Natural killer cell treated with Interleukin-12 subunit alpha and Interleukin-12 subunit beta and Interleukin-15 and Interleukin-18, amount 100 ng/mL, for 72 hours (primary cell): ENCODE measurements at regions not wholly inside any gene's neighbourhood (a gene's known extent, or its start where the extent isn't known, plus 50 kb on each side); places are given as distances from the start of the nearest gene placed in this dataset.

Source experiments
- ATAC-seq, 2 donors: fragments of 150-1000 bp; cut with Tn5 transposase in 1 of 2; sonication (Bioruptor Pico), chemical (Tn5 transposase) in 1 of 2; 2 replicates each; pipeline ENCODE4 v1.10.0; 2021
- DNase-seq: peaks from one replicate; pipeline ENCODE4 v3.0.0; 2022; ENCODE audit warnings: low spot score
- H3K27ac Mint-ChIP-seq, 2 donors: 1 replicate in 1 of 2; 2 replicates in 1 of 2; pipeline ENCODE4 v1.8.0; 2022; ENCODE audit warnings: mixed read lengths in 2 of 2, mild to moderate bottlenecking in 1 of 2, moderate library complexity in 1 of 2
- H3K27me3 Mint-ChIP-seq, 2 donors: 1 replicate in 1 of 2; 2 replicates in 1 of 2; pipeline ENCODE4 v1.8.0; 2022; ENCODE audit warnings: mixed read lengths in 2 of 2
- H3K36me3 Mint-ChIP-seq: one replicate; pipeline ENCODE4 v1.8.0; 2022; ENCODE audit warnings: mixed read lengths
- H3K4me1 Mint-ChIP-seq, 2 donors: 1 replicate in 1 of 2; 2 replicates in 1 of 2; pipeline ENCODE4 v1.8.0; 2022; ENCODE audit warnings: low read depth in 2 of 2, mixed read lengths in 2 of 2, mild to moderate bottlenecking in 1 of 2
- H3K4me3 Mint-ChIP-seq: one replicate; pipeline ENCODE4 v1.8.0; 2022; ENCODE audit warnings: mixed read lengths
- H3K9me3 Mint-ChIP-seq: 2 replicates; pipeline ENCODE4 v1.8.0; 2022; ENCODE audit warnings: mixed read lengths

DNA sequence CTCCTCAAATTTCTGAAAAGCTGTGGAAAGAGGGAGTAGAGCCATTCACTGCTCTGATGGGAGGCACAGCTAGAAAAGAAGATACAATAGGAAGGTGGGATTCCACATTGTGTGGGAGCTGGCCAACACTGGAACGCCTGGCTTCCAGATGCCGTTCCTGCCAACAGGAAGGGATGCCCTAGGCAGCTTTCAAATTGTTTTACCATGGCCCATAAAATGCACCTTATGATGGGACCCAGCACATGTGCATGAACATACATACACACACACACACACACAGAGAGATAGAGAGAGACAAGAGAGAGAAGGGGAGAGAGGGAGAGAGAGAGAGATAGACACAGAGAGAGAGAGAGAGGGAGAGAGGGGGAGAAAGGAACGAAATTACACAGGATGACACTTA is 86.1 kb upstream of the BZW1 start:
- Mint-ChIP-seq H3K4me3 (no peak overlapping the region), H3K9me3 (no peaks in the 10 kb centered on the region), H3K27ac (no peak overlapping the region), H3K27me3 (peaks cover 6 to 13% of the 10 kb centered on the region in 2 donors), H3K36me3 (no peaks in the 10 kb centered on the region), H3K4me1 (peaks cover 7 to 12% of the 10 kb centered on the region in 2 donors)
- no peak for ATAC-seq
- no peak for DNase-seq

DNA sequence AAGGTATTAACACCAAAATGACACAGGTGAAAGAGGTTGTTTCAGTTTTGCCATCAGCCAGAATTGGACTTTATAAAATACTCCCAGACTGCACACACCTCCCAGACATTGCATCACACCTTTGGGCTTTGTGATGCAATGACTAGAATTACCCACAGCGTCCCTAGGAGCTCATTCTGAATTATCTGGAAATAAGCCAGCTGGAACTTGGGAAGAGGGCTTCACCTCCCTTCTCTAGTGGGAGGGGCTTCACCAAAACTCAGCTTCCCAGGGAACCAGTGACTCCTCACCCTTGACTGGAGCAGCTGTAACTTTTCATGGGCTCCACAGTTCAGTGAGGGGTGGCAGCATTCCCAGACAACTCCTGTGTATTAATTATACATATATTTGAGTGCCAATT is 83.1 kb upstream of the BZW1 start:
- DNase-seq (no peak), ATAC-seq (no peak)
- H3K9me3 Mint-ChIP-seq, result no peaks in the 10 kb centered on the region
- H3K4me3 Mint-ChIP-seq, result no peak overlapping the region
- peaks cover 7 to 12% of the 10 kb centered on the region in 2 donors for H3K4me1 Mint-ChIP-seq
- no peaks in the 10 kb centered on the region for H3K36me3 Mint-ChIP-seq
- peaks cover 6 to 11% of the 10 kb centered on the region in 2 donors for H3K27me3 Mint-ChIP-seq
- H3K27ac Mint-ChIP-seq, result no peak overlapping the region

DNA sequence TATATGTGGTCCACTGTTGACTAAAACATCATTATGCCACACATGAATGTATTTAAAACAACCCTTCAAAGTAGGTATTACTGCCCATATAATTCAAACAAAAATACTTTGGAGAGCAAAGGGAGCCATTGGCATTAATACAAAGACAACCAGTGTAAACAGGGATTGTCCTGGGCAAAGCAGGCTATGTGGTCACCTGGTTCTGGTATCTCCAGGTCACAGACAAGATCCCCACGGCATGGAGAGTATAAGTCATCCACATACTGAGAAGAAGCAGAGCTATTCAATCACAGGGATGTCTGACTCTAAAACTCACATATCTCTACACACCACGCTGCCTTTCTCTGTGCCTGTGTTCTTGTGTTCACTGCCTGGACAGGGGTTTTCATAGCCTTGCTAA is 81.4 kb upstream of the BZW1 start:
- H3K27me3 Mint-ChIP-seq, result peaks cover 0 to 7% of the 10 kb centered on the region in 2 donors
- no peaks in the 10 kb centered on the region for H3K9me3 Mint-ChIP-seq
- DNase-seq (no peak), ATAC-seq (no peak)
- no peak overlapping the region for H3K27ac Mint-ChIP-seq
- H3K4me1 Mint-ChIP-seq, result peaks cover 11 to 20% of the 10 kb centered on the region in 2 donors
- no peak overlapping the region for H3K4me3 Mint-ChIP-seq
- H3K36me3 Mint-ChIP-seq, result no peaks in the 10 kb centered on the region

DNA sequence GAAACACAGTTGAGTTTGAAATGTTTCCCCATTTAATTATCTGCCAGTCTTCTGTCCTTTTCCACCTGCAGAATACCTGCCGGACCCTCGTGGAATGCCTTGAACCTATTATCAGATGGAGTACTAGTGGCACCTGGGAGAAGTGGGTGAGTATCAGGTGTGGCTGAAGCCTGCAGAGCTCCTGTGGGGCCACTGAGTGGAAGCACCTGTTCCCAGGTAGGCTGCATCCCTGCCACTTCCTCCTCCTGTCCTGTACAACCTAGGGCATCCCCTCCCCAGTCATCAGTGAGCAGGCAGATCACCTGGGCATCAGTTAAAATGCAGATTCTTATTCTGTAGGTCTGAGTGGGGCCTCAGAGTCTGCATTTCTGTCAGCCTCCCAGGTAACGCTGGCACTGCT is 80.8 kb upstream of the BZW1 start:
- Mint-ChIP-seq H3K36me3 (no peaks in the 10 kb centered on the region), H3K27ac (no peak overlapping the region), H3K9me3 (no peaks in the 10 kb centered on the region), H3K4me1 (peaks cover 11 to 19% of the 10 kb centered on the region in 2 donors), H3K4me3 (no peak overlapping the region), H3K27me3 (peaks cover 0 to 4% of the 10 kb centered on the region in 2 donors)
- no peak for ATAC-seq
- DNase-seq, result no peak

DNA sequence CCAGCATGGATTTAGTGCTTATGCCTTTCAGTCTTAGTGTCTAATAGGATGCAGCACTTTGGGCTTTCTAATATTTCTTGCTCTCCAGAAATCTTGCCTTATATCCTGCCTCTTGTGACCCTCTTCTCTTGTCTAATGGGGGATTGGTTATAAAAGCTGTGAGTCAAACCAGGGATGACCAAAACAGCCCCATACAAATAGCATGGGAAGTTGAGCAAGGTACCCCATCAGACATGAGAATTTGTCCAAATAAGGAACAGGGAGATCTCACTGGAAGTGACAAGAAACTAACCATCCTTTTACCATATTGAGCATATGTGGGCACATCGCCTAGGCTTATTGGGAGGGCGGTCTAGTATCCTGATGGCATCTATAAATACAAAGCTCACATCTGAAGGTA is 78.8 kb upstream of the BZW1 start:
- H3K4me3 Mint-ChIP-seq, result no peak overlapping the region
- H3K9me3 Mint-ChIP-seq, result no peaks in the 10 kb centered on the region
- no peak for ATAC-seq
- H3K4me1 Mint-ChIP-seq, result peaks cover 7 to 13% of the 10 kb centered on the region in 2 donors
- H3K27me3 Mint-ChIP-seq, result no peaks in the 10 kb centered on the region
- H3K27ac Mint-ChIP-seq, result peak overlapping the region in 1 of 2 donors; percentile 6
- no peaks in the 10 kb centered on the region for H3K36me3 Mint-ChIP-seq
- DNase-seq, result no peak

DNA sequence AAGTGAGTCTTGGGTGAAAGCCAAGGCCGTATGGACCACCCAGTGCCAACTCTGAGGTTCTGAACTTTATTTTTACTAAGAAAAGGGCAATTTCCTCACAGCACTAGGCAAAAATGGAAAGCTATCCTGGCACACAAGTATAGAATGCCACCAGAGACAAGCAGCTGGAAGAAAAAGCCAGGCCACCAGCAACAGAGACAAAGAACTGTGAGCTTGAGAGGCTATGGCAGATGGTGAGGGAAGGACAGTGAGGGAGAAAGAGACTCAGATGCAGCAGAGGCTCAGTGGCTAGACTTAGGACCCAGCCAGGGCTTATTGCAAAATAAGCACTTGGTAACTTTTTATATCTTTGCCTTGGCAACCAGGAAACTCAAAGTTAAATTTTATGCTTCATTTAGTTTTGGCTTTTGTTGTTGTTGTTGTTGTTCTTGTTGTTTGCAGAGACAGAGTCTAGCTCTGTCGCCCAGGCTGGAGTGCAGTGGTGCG is 78.0 kb upstream of the BZW1 start:
- DNase-seq (no peak), ATAC-seq (no peak)
- H3K4me1 Mint-ChIP-seq, result peaks cover 7 to 13% of the 10 kb centered on the region in 2 donors
- no peaks in the 10 kb centered on the region for H3K36me3 Mint-ChIP-seq
- peak overlapping the region in 1 of 2 donors; percentile 81 for H3K27ac Mint-ChIP-seq
- no peaks in the 10 kb centered on the region for H3K9me3 Mint-ChIP-seq
- H3K27me3 Mint-ChIP-seq, result no peaks in the 10 kb centered on the region
- no peak overlapping the region for H3K4me3 Mint-ChIP-seq

- Mint-ChIP-seq H3K9me3 (no peaks in the 10 kb centered on the region), H3K27ac (peak overlapping the region in 1 of 2 donors; percentile 81), H3K4me3 (peak overlapping the region; percentile 54)
Observed at GRCh38 chr2:200735061-200735460, 76.6 kb upstream of the BZW1 start.

DNA sequence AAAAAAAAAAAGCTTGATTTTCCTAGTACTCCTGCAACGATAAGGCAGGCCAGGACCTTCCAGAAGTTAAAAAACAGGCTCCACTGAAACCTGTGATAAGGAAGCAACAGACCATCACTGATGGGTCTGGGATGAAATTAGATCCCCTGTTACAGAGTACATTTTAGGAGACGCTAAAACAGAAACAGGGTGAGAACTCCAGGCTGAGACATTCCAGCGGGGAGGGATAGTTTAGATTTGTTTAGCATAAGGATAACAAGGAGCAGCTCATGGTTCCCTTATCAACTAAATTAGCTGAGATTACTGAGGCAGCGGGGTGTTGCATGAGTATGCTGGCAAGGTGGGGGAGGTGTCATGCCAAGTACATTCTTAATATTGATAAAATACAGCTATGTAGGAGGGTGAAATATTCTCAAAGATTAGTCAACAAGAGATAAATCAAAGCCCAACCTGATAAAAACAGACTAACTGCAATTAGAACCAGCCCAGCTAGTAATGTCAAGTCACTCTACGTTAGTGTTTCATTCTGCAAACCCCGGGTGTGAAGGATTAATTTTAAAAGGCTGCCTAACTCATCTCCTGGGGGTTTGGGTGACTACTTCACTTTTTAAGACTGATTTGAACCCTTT is 75.0 kb upstream of the BZW1 start:
- H3K4me3 Mint-ChIP-seq, result no peak overlapping the region
- ATAC-seq (no peak), DNase-seq (no peak)
- peaks cover 7 to 13% of the 10 kb centered on the region in 2 donors for H3K4me1 Mint-ChIP-seq
- no peaks in the 10 kb centered on the region for H3K9me3 Mint-ChIP-seq
- peaks cover 0 to 7% of the 10 kb centered on the region in 2 donors for H3K27me3 Mint-ChIP-seq
- no peak overlapping the region for H3K27ac Mint-ChIP-seq
- no peaks in the 10 kb centered on the region for H3K36me3 Mint-ChIP-seq

More at GRCh38 chr2:200735061-200735460, 76.6 kb upstream of the BZW1 start:
- ATAC-seq, result peak in 1 of 2 donors; percentile 61
- no peaks in the 10 kb centered on the region for H3K36me3 Mint-ChIP-seq
- no peak for DNase-seq
- peaks cover 0 to 7% of the 10 kb centered on the region in 2 donors for H3K27me3 Mint-ChIP-seq
- peaks cover 7 to 13% of the 10 kb centered on the region in 2 donors for H3K4me1 Mint-ChIP-seq

GRCh38 chr2:200737585-200737984 is 74.1 kb upstream of the BZW1 start:
- peaks cover 7 to 13% of the 10 kb centered on the region in 2 donors for H3K4me1 Mint-ChIP-seq
- H3K9me3 Mint-ChIP-seq, result no peaks in the 10 kb centered on the region
- DNase-seq, result no peak
- peaks cover 0 to 7% of the 10 kb centered on the region in 2 donors for H3K27me3 Mint-ChIP-seq
- H3K27ac Mint-ChIP-seq, result no peak overlapping the region
- no peak overlapping the region for H3K4me3 Mint-ChIP-seq
- no peak for ATAC-seq
- H3K36me3 Mint-ChIP-seq, result no peaks in the 10 kb centered on the region

DNA sequence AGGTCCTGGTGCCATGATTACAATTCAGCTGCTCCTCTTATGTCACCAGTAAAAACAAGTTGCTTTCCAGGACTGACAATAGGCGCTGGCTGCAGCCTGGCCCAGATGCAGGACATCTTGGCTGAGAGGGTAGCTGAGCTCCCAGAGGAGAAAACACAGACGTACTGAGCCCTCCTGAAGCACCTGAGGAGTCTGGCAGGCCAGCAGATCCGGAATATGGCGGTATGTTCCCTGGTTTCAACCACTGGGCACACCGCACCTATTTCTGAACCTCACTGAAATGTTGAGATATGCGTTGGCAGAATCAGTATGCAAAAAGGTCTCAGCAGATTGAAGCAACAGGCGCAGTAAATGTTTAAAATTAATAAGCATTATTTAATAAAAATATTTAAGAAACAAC is 73.1 kb upstream of the BZW1 start:
- Mint-ChIP-seq H3K36me3 (no peaks in the 10 kb centered on the region), H3K9me3 (no peaks in the 10 kb centered on the region), H3K4me1 (peaks cover 7 to 13% of the 10 kb centered on the region in 2 donors), H3K27ac (no peak overlapping the region), H3K4me3 (no peak overlapping the region), H3K27me3 (peaks cover 0 to 7% of the 10 kb centered on the region in 2 donors)
- DNase-seq (no peak), ATAC-seq (no peak)

- H3K4me1 Mint-ChIP-seq, result no peaks in the 10 kb centered on the region
- DNase-seq (no peak), ATAC-seq (peak in 1 of 2 donors; percentile 34)
- no peaks in the 10 kb centered on the region for H3K9me3 Mint-ChIP-seq
- H3K4me3 Mint-ChIP-seq, result no peak overlapping the region
- H3K27me3 Mint-ChIP-seq, result peaks cover 0 to 7% of the 10 kb centered on the region in 2 donors
- no peak overlapping the region for H3K27ac Mint-ChIP-seq
- no peaks in the 10 kb centered on the region for H3K36me3 Mint-ChIP-seq
Observed at GRCh38 chr2:200740907-200741306, 70.8 kb upstream of the BZW1 start.

GRCh38 chr2:200741468-200742202 is 70.1 kb upstream of the BZW1 start:
- Mint-ChIP-seq H3K27ac (peak overlapping the region in 1 of 2 donors; percentile 65), H3K9me3 (no peaks in the 10 kb centered on the region), H3K4me3 (no peak overlapping the region), H3K4me1 (no peaks in the 10 kb centered on the region), H3K27me3 (peaks cover 0 to 7% of the 10 kb centered on the region in 2 donors), H3K36me3 (no peaks in the 10 kb centered on the region)
- ATAC-seq (peak in 1 of 2 donors; percentile 41), DNase-seq (no peak)

DNA sequence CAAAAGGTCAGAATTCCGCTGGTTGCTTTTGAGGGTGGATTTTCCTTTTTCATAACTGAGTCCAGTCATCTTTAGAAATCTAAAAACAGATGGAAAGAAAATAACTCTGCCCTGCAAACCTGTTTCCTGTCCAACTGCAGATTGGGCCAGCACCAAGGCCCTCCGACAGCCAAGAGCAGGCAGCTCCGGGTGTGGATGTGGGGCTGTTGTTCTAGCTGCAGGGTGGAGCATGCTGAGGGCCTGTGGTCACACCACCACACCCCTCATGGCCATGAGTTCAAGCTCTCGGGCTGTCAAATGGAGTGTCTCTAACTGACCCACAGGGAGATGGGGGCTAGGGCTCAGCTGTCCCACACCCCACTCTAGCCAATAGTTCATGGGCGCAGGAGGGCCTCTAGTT is 69.3 kb upstream of the BZW1 start:
- Mint-ChIP-seq H3K4me1 (no peaks in the 10 kb centered on the region), H3K27ac (no peak overlapping the region), H3K36me3 (no peaks in the 10 kb centered on the region), H3K9me3 (no peaks in the 10 kb centered on the region), H3K27me3 (peaks cover 0 to 7% of the 10 kb centered on the region in 2 donors), H3K4me3 (no peak overlapping the region)
- DNase-seq, result no peak
- peak in 1 of 2 donors; percentile 28 for ATAC-seq

GRCh38 chr2:200743042-200743676 is 68.6 kb upstream of the BZW1 start:
- DNase-seq (no peak), ATAC-seq (peak in 1 of 2 donors; percentile 7)
- no peak overlapping the region for H3K27ac Mint-ChIP-seq
- H3K36me3 Mint-ChIP-seq, result no peaks in the 10 kb centered on the region
- no peaks in the 10 kb centered on the region for H3K9me3 Mint-ChIP-seq
- peaks cover 0 to 7% of the 10 kb centered on the region in 2 donors for H3K27me3 Mint-ChIP-seq
- H3K4me3 Mint-ChIP-seq, result no peak overlapping the region
- H3K4me1 Mint-ChIP-seq, result no peaks in the 10 kb centered on the region
